Activated CD4-positive, alpha-beta T cell treated with anti-CD3 and anti-CD28 coated beads, Interleukin-2, amount 10 ng/mL, durations not matched to agents 24 days and 14 days (primary cell): ENCODE measurements at regions not wholly inside any gene's neighbourhood (a gene's known extent, or its start where the extent isn't known, plus 50 kb on each side); places are given as distances from the start of the nearest gene placed in this dataset.

Source experiments
- DNase-seq: peaks from one replicate; pipeline ENCODE4 v3.0.0; 2022
- H3K27ac Mint-ChIP-seq: one replicate; pipeline ENCODE4 v1.8.0; 2022; ENCODE audit warnings: mild to moderate bottlenecking, mixed read lengths
- H3K27me3 Mint-ChIP-seq: one replicate; pipeline ENCODE4 v1.8.0; 2022; ENCODE audit warnings: mixed read lengths
- H3K36me3 Mint-ChIP-seq: one replicate; pipeline ENCODE4 v1.8.0; 2022; ENCODE audit warnings: low read depth, mild to moderate bottlenecking, mixed read lengths
- H3K4me1 Mint-ChIP-seq: one replicate; pipeline ENCODE4 v1.8.0; 2021; ENCODE audit warnings: mixed read lengths
- H3K4me3 Mint-ChIP-seq: one replicate; pipeline ENCODE4 v1.8.0; 2022; ENCODE audit warnings: mild to moderate bottlenecking, moderate library complexity, mixed read lengths
- H3K9me3 Mint-ChIP-seq: one replicate; pipeline ENCODE4 v1.8.0; 2021; ENCODE audit warnings: mixed read lengths
- intact Hi-C: fragments of 100-400 bp; cut with micrococcal nuclease; formaldehyde crosslinking; loops from one replicate; pipeline ENCODE4 v1.15.1; 2023

- Mint-ChIP-seq H3K36me3 (no peaks in the 10 kb centered on the region), H3K4me3 (no peak overlapping the region), H3K27me3 (peaks cover 4% of the 10 kb centered on the region), H3K27ac (no peak overlapping the region), H3K9me3 (no peaks in the 10 kb centered on the region), H3K4me1 (peaks cover 6% of the 10 kb centered on the region)
- intact Hi-C loops, result no loop called here
- DNase-seq, result no peak
Observed at GRCh38 chr6:170460641-170461040, 92.5 kb downstream of the PSMB1 start.

GRCh38 chr6:170459451-170459850 lies 93.7 kb downstream of the PSMB1 start:
- intact Hi-C loops, result no loop called here
- no peaks in the 10 kb centered on the region for H3K36me3 Mint-ChIP-seq
- peaks cover 4% of the 10 kb centered on the region for H3K27me3 Mint-ChIP-seq
- peaks cover 9% of the 10 kb centered on the region for H3K4me1 Mint-ChIP-seq
- H3K27ac Mint-ChIP-seq, result no peak overlapping the region
- no peaks in the 10 kb centered on the region for H3K9me3 Mint-ChIP-seq
- H3K4me3 Mint-ChIP-seq, result peak overlapping the region; percentile 9
- DNase-seq, result peak; percentile 68

- Mint-ChIP-seq H3K4me3 (no peak overlapping the region), H3K9me3 (no peaks in the 10 kb centered on the region), H3K4me1 (peaks cover 9% of the 10 kb centered on the region), H3K36me3 (no peaks in the 10 kb centered on the region), H3K27ac (no peak overlapping the region), H3K27me3 (peaks cover 4% of the 10 kb centered on the region)
- no peak for DNase-seq
- intact Hi-C loops, result no loop called here
Observed at GRCh38 chr6:170456886-170457698, 96.0 kb downstream of the PSMB1 start.
